ENCODE measurements at regions not wholly inside any gene's neighbourhood (a gene's known extent, or its start where the extent isn't known, plus 50 kb on each side); places are given as distances from the start of the nearest gene placed in this dataset.

GRCh38 chr2:225920621-225921220 lies 521.2 kb downstream of the NYAP2 start:
- H3K4me3 ChIP-seq (ENCODE audit: low read depth in 1 of 2, low read length in 2 of 2): no peak overlapping the region
- H4K20me1 ChIP-seq (ENCODE audit: insufficient read depth, low read length): no peaks in the 10 kb centered on the region
- TF ChIP-seq CTCF (IDR thresholded peaks at IDR 0.05; ENCODE audit: borderline replicate concordance, extremely low read depth, low read length, poor library complexity, severe bottlenecking) (no peak), EZH2 (IDR thresholded peaks at IDR 0.05; ENCODE audit: borderline replicate concordance, low read depth, low read length, severe bottlenecking) (no peak)
- H3K79me2 ChIP-seq (ENCODE audit: insufficient read depth, low read length): no peaks in the 10 kb centered on the region
- no peak overlapping the region for H3K9ac ChIP-seq (ENCODE audit: low read depth, low read length)
- no peaks in the 10 kb centered on the region for H3K4me1 ChIP-seq (ENCODE audit: insufficient read depth, low read length)
- no peaks in the 10 kb centered on the region for H3K36me3 ChIP-seq (ENCODE audit: insufficient read depth, low read length)
- no peak overlapping the region for H2AFZ ChIP-seq (ENCODE audit: low read depth, low read length)
- H3K9me3 ChIP-seq (ENCODE audit: insufficient read depth, low read length, severe bottlenecking): no peaks in the 10 kb centered on the region
- no peaks in the 10 kb centered on the region for H3K27me3 ChIP-seq (ENCODE audit: insufficient read depth, low read length, poor library complexity)
- H3K27ac ChIP-seq (ENCODE audit: low read length): no peak overlapping the region
- DNase-seq: no peak
- no peak for ATAC-seq (ENCODE audit: insufficient read depth, low read depth)
- H3K4me2 ChIP-seq (ENCODE audit: insufficient read depth, low read length): no peak overlapping the region

GRCh38 chr2:225916692-225917091 lies 517.2 kb downstream of the NYAP2 start:
- Histone ChIP-seq H3K4me1 (ENCODE audit: insufficient read depth, low read length) (no peaks in the 10 kb centered on the region), H3K9ac (ENCODE audit: low read depth, low read length) (no peak overlapping the region), H3K79me2 (ENCODE audit: insufficient read depth, low read length) (no peaks in the 10 kb centered on the region), H3K4me3 (ENCODE audit: low read depth in 1 of 2, low read length in 2 of 2) (no peak overlapping the region), H3K36me3 (ENCODE audit: insufficient read depth, low read length) (no peaks in the 10 kb centered on the region), H4K20me1 (ENCODE audit: insufficient read depth, low read length) (no peaks in the 10 kb centered on the region), H3K27ac (ENCODE audit: low read length) (no peak overlapping the region), H3K27me3 (ENCODE audit: insufficient read depth, low read length, poor library complexity) (no peaks in the 10 kb centered on the region), H2AFZ (ENCODE audit: low read depth, low read length) (no peak overlapping the region), H3K9me3 (ENCODE audit: insufficient read depth, low read length, severe bottlenecking) (no peaks in the 10 kb centered on the region), H3K4me2 (ENCODE audit: insufficient read depth, low read length) (no peak overlapping the region)
- ATAC-seq (ENCODE audit: insufficient read depth, low read depth): no peak
- TF ChIP-seq EZH2 (IDR thresholded peaks at IDR 0.05; ENCODE audit: borderline replicate concordance, low read depth, low read length, severe bottlenecking) (no peak), CTCF (IDR thresholded peaks at IDR 0.05; ENCODE audit: borderline replicate concordance, extremely low read depth, low read length, poor library complexity, severe bottlenecking) (no peak)
- no peak for DNase-seq

- Histone ChIP-seq H4K20me1 (ENCODE audit: insufficient read depth, low read length) (no peaks in the 10 kb centered on the region), H2AFZ (ENCODE audit: low read depth, low read length) (no peak overlapping the region), H3K79me2 (ENCODE audit: insufficient read depth, low read length) (no peaks in the 10 kb centered on the region), H3K27me3 (ENCODE audit: insufficient read depth, low read length, poor library complexity) (no peaks in the 10 kb centered on the region), H3K27ac (ENCODE audit: low read length) (no peak overlapping the region), H3K4me3 (ENCODE audit: low read depth in 1 of 2, low read length in 2 of 2) (no peak overlapping the region), H3K36me3 (ENCODE audit: insufficient read depth, low read length) (no peaks in the 10 kb centered on the region), H3K4me1 (ENCODE audit: insufficient read depth, low read length) (no peaks in the 10 kb centered on the region), H3K4me2 (ENCODE audit: insufficient read depth, low read length) (no peak overlapping the region), H3K9me3 (ENCODE audit: insufficient read depth, low read length, severe bottlenecking) (no peaks in the 10 kb centered on the region), H3K9ac (ENCODE audit: low read depth, low read length) (no peak overlapping the region)
- DNase-seq (no peak), ATAC-seq (ENCODE audit: insufficient read depth, low read depth) (no peak)
- TF ChIP-seq EZH2 (IDR thresholded peaks at IDR 0.05; ENCODE audit: borderline replicate concordance, low read depth, low read length, severe bottlenecking) (no peak), CTCF (IDR thresholded peaks at IDR 0.05; ENCODE audit: borderline replicate concordance, extremely low read depth, low read length, poor library complexity, severe bottlenecking) (no peak)
Measured at GRCh38 chr2:225911019-225911418, 511.5 kb downstream of the NYAP2 start.
